Ishikawa (cell line): ENCODE measurements at regions not wholly inside any gene's neighbourhood (a gene's known extent, or its start where the extent isn't known, plus 50 kb on each side); places are given as distances from the start of the nearest gene placed in this dataset.

Experiments used
- CEBPB ChIP-seq: IDR thresholded peaks from 2 replicates; pipeline ENCODE4 v1.6.1; 2012
- CREB1 ChIP-seq: IDR thresholded peaks from 2 replicates; pipeline ENCODE4 v1.6.1; 2012; ENCODE audit warnings: low read depth
- EGR1 ChIP-seq: IDR thresholded peaks from 2 replicates; pipeline ENCODE4 v1.6.1; 2012
- EP300 ChIP-seq: IDR thresholded peaks from 2 replicates; pipeline ENCODE4 v1.6.1; 2012; ENCODE audit warnings: borderline replicate concordance
- FOXM1 ChIP-seq: IDR thresholded peaks from 2 replicates; pipeline ENCODE4 v1.6.1; 2012; ENCODE audit warnings: low read depth, borderline replicate concordance
- MAX ChIP-seq: IDR thresholded peaks from 2 replicates; pipeline ENCODE4 v1.6.1; 2012
- NFIC ChIP-seq: IDR thresholded peaks from 2 replicates; pipeline ENCODE4 v1.6.1; 2012
- RAD21 ChIP-seq: IDR thresholded peaks from 2 replicates; pipeline ENCODE4 v1.6.1; 2012; ENCODE audit warnings: low read depth
- REST ChIP-seq: IDR thresholded peaks from 2 replicates; pipeline ENCODE4 v1.6.1; 2012; ENCODE audit warnings: low read depth, mild to moderate bottlenecking
- TAF1 ChIP-seq: IDR thresholded peaks from 2 replicates; pipeline ENCODE4 v1.6.1; 2012; ENCODE audit warnings: low read depth, mild to moderate bottlenecking
- TCF12 ChIP-seq: IDR thresholded peaks from 2 replicates; pipeline ENCODE4 v1.6.1; 2012; ENCODE audit warnings: low read depth
- TEAD4 ChIP-seq: IDR thresholded peaks from 2 replicates; pipeline ENCODE4 v1.6.1; 2012
- USF1 ChIP-seq: IDR thresholded peaks from 2 replicates; pipeline ENCODE4 v1.6.1; 2012
- YY1 ChIP-seq: IDR thresholded peaks from 2 replicates; pipeline ENCODE4 v1.6.1; 2012; ENCODE audit warnings: low read depth
- ZBTB7A ChIP-seq: IDR thresholded peaks from 2 replicates; pipeline ENCODE4 v1.6.1; 2012; ENCODE audit warnings: low read depth

GRCh38 chrX:113996781-113997180, 587.1 kb upstream of the HTR2C start:
- TF ChIP-seq TAF1: no peak
- TF ChIP-seq TCF12: no peak
- no peak for TF ChIP-seq RAD21
- TF ChIP-seq EP300: no peak
- TF ChIP-seq USF1: no peak
- TF ChIP-seq REST: no peak
- TF ChIP-seq YY1: no peak
- TF ChIP-seq EGR1: no peak
- no peak for TF ChIP-seq CREB1
- TF ChIP-seq ZBTB7A: no peak
- TF ChIP-seq NFIC: no peak
- TF ChIP-seq FOXM1: no peak
- no peak for TF ChIP-seq MAX
- no peak for TF ChIP-seq CEBPB
- TF ChIP-seq TEAD4: no peak

DNA sequence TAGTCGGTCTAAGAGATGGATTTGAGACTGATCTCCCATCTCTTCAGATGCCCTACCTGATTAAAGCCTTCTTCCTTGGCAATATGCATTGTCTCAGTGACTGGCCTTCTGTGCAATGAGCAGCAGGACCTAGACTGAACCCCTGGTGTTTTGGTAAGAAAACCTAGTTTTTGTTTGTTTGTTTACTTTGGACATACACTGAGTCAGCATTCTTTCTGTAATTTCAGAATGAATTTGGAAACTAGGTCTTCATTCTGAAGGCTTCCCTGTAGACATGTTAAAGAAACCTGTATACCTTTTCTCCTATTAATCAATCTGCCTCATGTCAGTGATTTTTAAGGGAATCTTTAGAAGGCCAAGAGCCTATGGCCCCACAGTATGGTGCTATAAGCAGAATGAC, 597.5 kb upstream of the HTR2C start:
- TF ChIP-seq YY1: no peak
- no peak for TF ChIP-seq RAD21
- TF ChIP-seq TAF1: no peak
- no peak for TF ChIP-seq REST
- TF ChIP-seq EP300: no peak
- no peak for TF ChIP-seq ZBTB7A
- TF ChIP-seq NFIC: no peak
- no peak for TF ChIP-seq EGR1
- TF ChIP-seq FOXM1: no peak
- no peak for TF ChIP-seq CEBPB
- TF ChIP-seq TEAD4: no peak
- TF ChIP-seq MAX: no peak
- TF ChIP-seq CREB1: no peak
- no peak for TF ChIP-seq USF1
- TF ChIP-seq TCF12: no peak

GRCh38 chrX:113982766-113983165, 601.1 kb upstream of the HTR2C start:
- TF ChIP-seq CREB1: no peak
- no peak for TF ChIP-seq ZBTB7A
- no peak for TF ChIP-seq EGR1
- TF ChIP-seq NFIC: no peak
- no peak for TF ChIP-seq USF1
- TF ChIP-seq FOXM1: no peak

DNA sequence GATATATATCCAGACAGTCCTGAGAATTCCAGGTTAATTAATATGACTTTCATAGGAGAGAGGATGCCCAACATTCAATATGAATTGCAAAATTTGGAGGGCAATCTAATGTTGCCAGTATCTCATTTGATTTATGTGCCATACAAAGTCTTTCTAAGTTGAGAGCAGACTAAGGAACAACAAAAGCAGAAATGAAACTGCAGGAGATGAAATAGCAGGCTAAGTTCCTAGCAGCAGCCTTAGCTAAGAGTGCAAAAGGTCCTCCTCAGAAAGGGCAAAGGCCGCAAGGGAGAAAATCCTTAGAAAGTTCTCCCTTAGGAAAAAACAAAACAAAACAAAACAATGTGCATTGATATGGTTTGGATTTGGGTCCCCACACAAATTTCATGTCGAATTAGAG, 602.9 kb upstream of the HTR2C start:
- TF ChIP-seq YY1 (no peak), MAX (no peak)

GRCh38 chrX:113977887-113978286, 606.0 kb upstream of the HTR2C start:
- no peak for TF ChIP-seq TEAD4
- no peak for TF ChIP-seq REST
- TF ChIP-seq TCF12: no peak
- TF ChIP-seq FOXM1: no peak
- no peak for TF ChIP-seq EGR1
- no peak for TF ChIP-seq MAX
- TF ChIP-seq TAF1: no peak
- no peak for TF ChIP-seq ZBTB7A
- TF ChIP-seq YY1: no peak
- no peak for TF ChIP-seq EP300
- no peak for TF ChIP-seq USF1
- TF ChIP-seq RAD21: no peak
- TF ChIP-seq NFIC: no peak
- no peak for TF ChIP-seq CREB1
- no peak for TF ChIP-seq CEBPB
